ENCODE measurements at regions not wholly inside any gene's neighbourhood (a gene's known extent, or its start where the extent isn't known, plus 50 kb on each side); places are given as distances from the start of the nearest gene placed in this dataset.

- H4K91ac ChIP-seq (ENCODE audit: low read length): no peak overlapping the region
- H2BK5ac ChIP-seq (ENCODE audit: low read depth, low read length, poor library complexity, severe bottlenecking): no peak overlapping the region
- H3K4me3 ChIP-seq (ENCODE audit: insufficient read depth in 1 of 2, low read depth in 1 of 2, low read length in 2 of 2): no peak overlapping the region
- H2AK5ac ChIP-seq (ENCODE audit: low read length, severe bottlenecking): no peak overlapping the region
- peaks cover 40 to 51% of the 10 kb centered on the region in 2 experiments for H3K27me3 ChIP-seq (ENCODE audit: control insufficient read depth in 1 of 2, insufficient read depth in 1 of 2, low read length in 2 of 2)
- no peaks in the 10 kb centered on the region for H3K79me1 ChIP-seq (replicated peaks; ENCODE audit: low read length, poor library complexity, severe bottlenecking)
- H2BK120ac ChIP-seq (ENCODE audit: low read depth, low read length): no peak overlapping the region
- H3K4me2 ChIP-seq (ENCODE audit: low read length, poor library complexity, severe bottlenecking): no peak overlapping the region
- peaks cover 2% of the 10 kb centered on the region for H3K4me1 ChIP-seq (ENCODE audit: control insufficient read depth, insufficient read depth, low read depth, low read length)
- H3K14ac ChIP-seq (ENCODE audit: low read length in 2 of 2): no peak overlapping the region
- no peak overlapping the region for H3K4ac ChIP-seq (ENCODE audit: low read depth in 1 of 2, low read length in 2 of 2)
- no peak overlapping the region for H3K18ac ChIP-seq (ENCODE audit: low read depth in 1 of 2, low read length in 2 of 2)
- H3K36me3 ChIP-seq (ENCODE audit: control insufficient read depth in 1 of 2, insufficient read depth in 2 of 2, low read depth in 1 of 2, low read length in 2 of 2): no peaks in the 10 kb centered on the region
- no peak overlapping the region for H3K23ac ChIP-seq (ENCODE audit: low read length in 2 of 2)
- no peak overlapping the region for H2AFZ ChIP-seq (ENCODE audit: low read depth, low read length)
- H3K9me3 ChIP-seq (ENCODE audit: control insufficient read depth, low read length): no peaks in the 10 kb centered on the region
- H4K8ac ChIP-seq (ENCODE audit: low read length): no peak overlapping the region
- no peak overlapping the region for H3K9ac ChIP-seq (ENCODE audit: low read length)
- DNase-seq: no peak
- no peak overlapping the region for H2BK12ac ChIP-seq (ENCODE audit: low read length in 2 of 2)
- WGBS: 95% methylated on average over 10 of the region's 11 CpGs
- no peak overlapping the region for H3K27ac ChIP-seq (ENCODE audit: low read length, poor library complexity, severe bottlenecking)
- no peak overlapping the region for H2BK15ac ChIP-seq (ENCODE audit: low read depth, poor library complexity, severe bottlenecking)
Observed at GRCh38 chr13:26927511-26927910, 166.9 kb upstream of the GPR12 start.

GRCh38 chr13:26926371-26926770 is 165.8 kb upstream of the GPR12 start:
- Histone ChIP-seq H3K4me3 (ENCODE audit: insufficient read depth in 1 of 2, low read depth in 1 of 2, low read length in 2 of 2) (no peak overlapping the region), H3K4me2 (ENCODE audit: low read length, poor library complexity, severe bottlenecking) (no peak overlapping the region), H3K23ac (ENCODE audit: low read length in 2 of 2) (no peak overlapping the region), H3K9ac (ENCODE audit: low read length) (no peak overlapping the region), H2BK12ac (ENCODE audit: low read length in 2 of 2) (no peak overlapping the region), H3K27ac (ENCODE audit: low read length, poor library complexity, severe bottlenecking) (no peak overlapping the region), H4K91ac (ENCODE audit: low read length) (no peak overlapping the region), H3K36me3 (ENCODE audit: control insufficient read depth in 1 of 2, insufficient read depth in 2 of 2, low read depth in 1 of 2, low read length in 2 of 2) (no peaks in the 10 kb centered on the region), H4K8ac (ENCODE audit: low read length) (no peak overlapping the region), H3K4me1 (ENCODE audit: control insufficient read depth, insufficient read depth, low read depth, low read length) (peaks cover 2% of the 10 kb centered on the region), H3K4ac (ENCODE audit: low read depth in 1 of 2, low read length in 2 of 2) (no peak overlapping the region), H2BK5ac (ENCODE audit: low read depth, low read length, poor library complexity, severe bottlenecking) (no peak overlapping the region), H2BK120ac (ENCODE audit: low read depth, low read length) (no peak overlapping the region), H3K14ac (ENCODE audit: low read length in 2 of 2) (peak overlapping the region in 1 of 2 experiments; percentile 6), H3K27me3 (ENCODE audit: control insufficient read depth in 1 of 2, insufficient read depth in 1 of 2, low read length in 2 of 2) (peaks cover 43 to 61% of the 10 kb centered on the region in 2 experiments), H3K18ac (ENCODE audit: low read depth in 1 of 2, low read length in 2 of 2) (no peak overlapping the region), H2AFZ (ENCODE audit: low read depth, low read length) (no peak overlapping the region), H2AK5ac (ENCODE audit: low read length, severe bottlenecking) (no peak overlapping the region), H2BK15ac (ENCODE audit: low read depth, poor library complexity, severe bottlenecking) (no peak overlapping the region), H3K79me1 (replicated peaks; ENCODE audit: low read length, poor library complexity, severe bottlenecking) (no peaks in the 10 kb centered on the region), H3K9me3 (ENCODE audit: control insufficient read depth, low read length) (no peaks in the 10 kb centered on the region)
- 89% methylated on average over 7 of the region's 7 CpGs for WGBS
- DNase-seq: no peak

- peaks cover 49 to 77% of the 10 kb centered on the region in 2 experiments for H3K27me3 ChIP-seq (ENCODE audit: control insufficient read depth in 1 of 2, insufficient read depth in 1 of 2, low read length in 2 of 2)
- no peak overlapping the region for H2AK5ac ChIP-seq (ENCODE audit: low read length, severe bottlenecking)
- no peak overlapping the region for H3K4me2 ChIP-seq (ENCODE audit: low read length, poor library complexity, severe bottlenecking)
- no peaks in the 10 kb centered on the region for H3K9me3 ChIP-seq (ENCODE audit: control insufficient read depth, low read length)
- H3K4me3 ChIP-seq (ENCODE audit: insufficient read depth in 1 of 2, low read depth in 1 of 2, low read length in 2 of 2): no peak overlapping the region
- H3K23ac ChIP-seq (ENCODE audit: low read length in 2 of 2): no peak overlapping the region
- H4K91ac ChIP-seq (ENCODE audit: low read length): no peak overlapping the region
- no peak overlapping the region for H3K4ac ChIP-seq (ENCODE audit: low read depth in 1 of 2, low read length in 2 of 2)
- H2BK12ac ChIP-seq (ENCODE audit: low read length in 2 of 2): no peak overlapping the region
- no peak overlapping the region for H4K8ac ChIP-seq (ENCODE audit: low read length)
- no peaks in the 10 kb centered on the region for H3K79me1 ChIP-seq (replicated peaks; ENCODE audit: low read length, poor library complexity, severe bottlenecking)
- no peak overlapping the region for H2BK15ac ChIP-seq (ENCODE audit: low read depth, poor library complexity, severe bottlenecking)
- no peak overlapping the region for H2BK120ac ChIP-seq (ENCODE audit: low read depth, low read length)
- no peak overlapping the region for H3K18ac ChIP-seq (ENCODE audit: low read depth in 1 of 2, low read length in 2 of 2)
- H3K14ac ChIP-seq (ENCODE audit: low read length in 2 of 2): no peak overlapping the region
- no peak overlapping the region for H3K9ac ChIP-seq (ENCODE audit: low read length)
- H3K4me1 ChIP-seq (ENCODE audit: control insufficient read depth, insufficient read depth, low read depth, low read length): no peaks in the 10 kb centered on the region
- no peak overlapping the region for H2AFZ ChIP-seq (ENCODE audit: low read depth, low read length)
- 24% methylated on average over 7 of the region's 7 CpGs for WGBS
- DNase-seq: peak; percentile 76
- no peak overlapping the region for H2BK5ac ChIP-seq (ENCODE audit: low read depth, low read length, poor library complexity, severe bottlenecking)
- H3K36me3 ChIP-seq (ENCODE audit: control insufficient read depth in 1 of 2, insufficient read depth in 2 of 2, low read depth in 1 of 2, low read length in 2 of 2): no peaks in the 10 kb centered on the region
- H3K27ac ChIP-seq (ENCODE audit: low read length, poor library complexity, severe bottlenecking): no peak overlapping the region
Observed at GRCh38 chr13:26923824-26924605, 163.4 kb upstream of the GPR12 start.

- Histone ChIP-seq H4K8ac (ENCODE audit: low read length) (no peak overlapping the region), H3K4me3 (ENCODE audit: insufficient read depth in 1 of 2, low read depth in 1 of 2, low read length in 2 of 2) (no peak overlapping the region), H3K27me3 (ENCODE audit: control insufficient read depth in 1 of 2, insufficient read depth in 1 of 2, low read length in 2 of 2) (peaks cover 44 to 80% of the 10 kb centered on the region in 2 experiments), H4K91ac (ENCODE audit: low read length) (no peak overlapping the region), H3K27ac (ENCODE audit: low read length, poor library complexity, severe bottlenecking) (no peak overlapping the region), H3K4me1 (ENCODE audit: control insufficient read depth, insufficient read depth, low read depth, low read length) (no peaks in the 10 kb centered on the region), H3K4ac (ENCODE audit: low read depth in 1 of 2, low read length in 2 of 2) (no peak overlapping the region), H3K23ac (ENCODE audit: low read length in 2 of 2) (no peak overlapping the region), H2AFZ (ENCODE audit: low read depth, low read length) (no peak overlapping the region), H2AK5ac (ENCODE audit: low read length, severe bottlenecking) (no peak overlapping the region), H2BK120ac (ENCODE audit: low read depth, low read length) (no peak overlapping the region), H3K9ac (ENCODE audit: low read length) (no peak overlapping the region), H2BK5ac (ENCODE audit: low read depth, low read length, poor library complexity, severe bottlenecking) (no peak overlapping the region), H3K4me2 (ENCODE audit: low read length, poor library complexity, severe bottlenecking) (no peak overlapping the region), H2BK15ac (ENCODE audit: low read depth, poor library complexity, severe bottlenecking) (no peak overlapping the region), H3K79me1 (replicated peaks; ENCODE audit: low read length, poor library complexity, severe bottlenecking) (no peaks in the 10 kb centered on the region), H3K9me3 (ENCODE audit: control insufficient read depth, low read length) (no peaks in the 10 kb centered on the region), H2BK12ac (ENCODE audit: low read length in 2 of 2) (no peak overlapping the region), H3K14ac (ENCODE audit: low read length in 2 of 2) (no peak overlapping the region), H3K36me3 (ENCODE audit: control insufficient read depth in 1 of 2, insufficient read depth in 2 of 2, low read depth in 1 of 2, low read length in 2 of 2) (no peaks in the 10 kb centered on the region), H3K18ac (ENCODE audit: low read depth in 1 of 2, low read length in 2 of 2) (no peak overlapping the region)
- WGBS: 67% methylated on average over 5 of the region's 7 CpGs
- no peak for DNase-seq
Observed at GRCh38 chr13:26921918-26922317, 161.3 kb upstream of the GPR12 start.
